ENCODE measurements at regions not wholly inside any gene's neighbourhood (a gene's known extent, or its start where the extent isn't known, plus 50 kb on each side); places are given as distances from the start of the nearest gene placed in this dataset.

DNA sequence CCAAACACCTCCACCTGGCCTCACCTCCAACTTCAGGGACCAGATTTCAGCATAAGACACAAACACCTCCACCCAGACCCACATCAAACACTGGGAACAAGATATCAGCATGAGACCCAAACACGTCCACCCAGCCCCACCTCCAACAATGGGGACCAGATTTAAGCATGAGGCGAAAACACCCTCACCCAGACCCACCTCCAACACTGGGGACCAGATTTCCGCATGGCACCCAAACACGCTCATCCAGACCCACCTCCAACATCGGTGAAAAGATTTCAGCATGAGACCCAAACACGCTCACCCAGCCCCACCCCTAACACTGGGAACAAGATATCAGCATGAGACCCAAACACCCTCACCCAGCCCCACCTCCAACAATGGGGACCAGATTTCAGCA is 210.0 kb downstream of the ASMT start:
- no peak for TF ChIP-seq EZH2 (IDR thresholded peaks at IDR 0.05; ENCODE audit: low read length, missing control alignments)
- TF ChIP-seq, protein P1, sequence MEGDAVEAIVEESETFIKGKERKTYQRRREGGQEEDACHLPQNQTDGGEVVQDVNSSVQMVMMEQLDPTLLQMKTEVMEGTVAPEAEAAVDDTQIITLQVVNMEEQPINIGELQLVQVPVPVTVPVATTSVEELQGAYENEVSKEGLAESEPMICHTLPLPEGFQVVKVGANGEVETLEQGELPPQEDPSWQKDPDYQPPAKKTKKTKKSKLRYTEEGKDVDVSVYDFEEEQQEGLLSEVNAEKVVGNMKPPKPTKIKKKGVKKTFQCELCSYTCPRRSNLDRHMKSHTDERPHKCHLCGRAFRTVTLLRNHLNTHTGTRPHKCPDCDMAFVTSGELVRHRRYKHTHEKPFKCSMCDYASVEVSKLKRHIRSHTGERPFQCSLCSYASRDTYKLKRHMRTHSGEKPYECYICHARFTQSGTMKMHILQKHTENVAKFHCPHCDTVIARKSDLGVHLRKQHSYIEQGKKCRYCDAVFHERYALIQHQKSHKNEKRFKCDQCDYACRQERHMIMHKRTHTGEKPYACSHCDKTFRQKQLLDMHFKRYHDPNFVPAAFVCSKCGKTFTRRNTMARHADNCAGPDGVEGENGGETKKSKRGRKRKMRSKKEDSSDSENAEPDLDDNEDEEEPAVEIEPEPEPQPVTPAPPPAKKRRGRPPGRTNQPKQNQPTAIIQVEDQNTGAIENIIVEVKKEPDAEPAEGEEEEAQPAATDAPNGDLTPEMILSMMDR (conservative IDR thresholded peaks at IDR 0.05 in 1 of 2, IDR thresholded peaks at IDR 0.05 in 1 of 2; ENCODE audit: low read depth in 1 of 2, low read length in 2 of 2), result no peak

Data from fibroblast of lung (primary cell).